Thyroid gland (tissue), 4 donors: ENCODE measurements at regions not wholly inside any gene's neighbourhood (a gene's known extent, or its start where the extent isn't known, plus 50 kb on each side); places are given as distances from the start of the nearest gene placed in this dataset.

Experiments
- POLR2A ChIP-seq, 2 donors: fragments of 450-650 bp; IDR thresholded peaks; one replicate each; pipeline ENCODE4 v1.6.1; 2017; ENCODE audit warnings: antibody characterized with exemption in 2 of 2, mild to moderate bottlenecking in 2 of 2, moderate library complexity in 1 of 2
- TF ChIP-seq, protein P1 (sequence below), 6 experiments: fragments of 200-600 bp in 3 of 6; fragments of 450-650 bp in 3 of 6; sonication (generic) in 3 of 6; IDR thresholded peaks; one replicate each; pipeline ENCODE4 v1.5.1; 2016 to 2019; ENCODE audit warnings: antibody characterized with exemption in 6 of 6, mild to moderate bottlenecking in 2 of 6, inconsistent platforms in 1 of 6, moderate library complexity in 1 of 6

DNA sequence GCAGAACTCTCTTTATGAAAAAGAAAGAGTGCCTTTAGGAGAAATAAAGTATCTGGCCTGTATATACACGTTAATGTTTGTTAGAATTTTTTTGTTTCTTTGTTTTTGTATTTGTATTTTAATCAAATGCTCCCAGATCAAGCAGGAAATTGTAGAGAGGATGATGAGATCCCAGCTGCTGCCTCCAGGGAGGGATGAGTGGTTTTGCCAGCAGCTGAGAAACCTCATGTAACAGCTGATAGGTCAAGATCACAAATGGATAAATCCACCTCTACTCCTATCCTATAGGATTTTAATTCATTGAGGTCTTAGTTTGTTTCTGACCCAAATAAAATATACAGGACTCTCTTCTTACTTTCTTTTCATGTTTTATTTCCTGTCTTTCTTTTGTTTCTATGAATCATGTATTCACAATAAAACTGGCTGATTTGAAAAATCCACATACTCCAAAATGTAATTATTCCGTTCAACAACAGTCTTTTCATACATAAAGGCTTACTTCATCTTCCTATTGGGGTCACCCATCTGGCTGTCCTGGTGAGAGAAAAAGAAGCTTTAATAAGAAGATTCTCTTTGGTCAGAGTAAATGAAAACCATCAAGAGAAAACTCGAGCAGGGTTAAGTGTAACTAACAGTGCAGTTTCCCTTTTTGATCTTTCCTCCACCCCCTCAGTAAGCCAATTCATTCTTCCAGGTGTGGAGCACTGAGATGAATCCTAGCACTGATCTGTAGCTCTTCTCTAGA lies 129.3 kb upstream of the PLPPR5 start:
- TF ChIP-seq, protein P1, sequence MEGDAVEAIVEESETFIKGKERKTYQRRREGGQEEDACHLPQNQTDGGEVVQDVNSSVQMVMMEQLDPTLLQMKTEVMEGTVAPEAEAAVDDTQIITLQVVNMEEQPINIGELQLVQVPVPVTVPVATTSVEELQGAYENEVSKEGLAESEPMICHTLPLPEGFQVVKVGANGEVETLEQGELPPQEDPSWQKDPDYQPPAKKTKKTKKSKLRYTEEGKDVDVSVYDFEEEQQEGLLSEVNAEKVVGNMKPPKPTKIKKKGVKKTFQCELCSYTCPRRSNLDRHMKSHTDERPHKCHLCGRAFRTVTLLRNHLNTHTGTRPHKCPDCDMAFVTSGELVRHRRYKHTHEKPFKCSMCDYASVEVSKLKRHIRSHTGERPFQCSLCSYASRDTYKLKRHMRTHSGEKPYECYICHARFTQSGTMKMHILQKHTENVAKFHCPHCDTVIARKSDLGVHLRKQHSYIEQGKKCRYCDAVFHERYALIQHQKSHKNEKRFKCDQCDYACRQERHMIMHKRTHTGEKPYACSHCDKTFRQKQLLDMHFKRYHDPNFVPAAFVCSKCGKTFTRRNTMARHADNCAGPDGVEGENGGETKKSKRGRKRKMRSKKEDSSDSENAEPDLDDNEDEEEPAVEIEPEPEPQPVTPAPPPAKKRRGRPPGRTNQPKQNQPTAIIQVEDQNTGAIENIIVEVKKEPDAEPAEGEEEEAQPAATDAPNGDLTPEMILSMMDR (IDR thresholded peaks at IDR 0.05), result no peak
- no peak for TF ChIP-seq POLR2A (IDR thresholded peaks at IDR 0.05)
